ENCODE measurements at regions not wholly inside any gene's neighbourhood (a gene's known extent, or its start where the extent isn't known, plus 50 kb on each side); places are given as distances from the start of the nearest gene placed in this dataset.
A peak's percentile ranks its signal among the peaks of the same experiment; 100 is the strongest.

DNA sequence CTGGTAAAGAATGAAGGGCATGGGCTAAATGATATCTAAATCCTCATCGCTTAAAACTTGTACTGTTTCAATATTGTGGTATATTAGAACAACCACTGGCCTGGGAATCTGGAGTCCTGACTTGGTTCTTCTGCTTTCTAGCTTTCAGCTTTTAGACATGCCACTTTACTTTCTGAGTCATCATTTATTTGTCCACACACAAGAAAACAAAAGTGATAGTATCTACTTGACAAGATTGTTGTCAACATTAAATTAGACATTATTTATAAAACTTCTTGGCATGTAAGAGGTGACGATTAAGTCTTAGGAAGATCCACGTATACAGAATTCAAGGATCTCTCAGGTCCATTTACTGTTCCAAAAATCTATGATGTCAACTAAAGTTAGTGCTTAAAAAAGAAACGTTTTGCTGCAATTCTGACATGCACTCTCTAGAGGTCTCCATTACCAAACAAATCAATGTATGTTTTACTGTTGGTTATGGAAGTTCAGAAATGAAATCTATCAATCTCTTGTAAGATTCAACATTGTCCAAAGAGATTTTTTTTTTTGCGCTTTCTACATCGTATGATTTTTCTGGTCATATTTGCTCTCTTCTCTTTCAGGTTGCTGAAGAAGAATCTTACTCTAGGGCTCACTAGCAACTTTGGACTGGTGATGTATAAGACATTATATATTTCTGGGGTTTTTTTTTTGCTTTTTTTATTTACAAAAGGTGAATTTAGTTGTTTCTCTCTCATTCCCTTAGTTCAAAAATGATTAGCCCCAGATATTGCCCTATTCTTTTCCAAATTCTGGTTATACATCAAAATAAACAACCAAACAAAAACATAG lies 53.6 kb upstream of the DYNC1I1 start:
- peak; percentile 24 for DNase-seq (ENCODE audit: low spot score)

GRCh38 chr7:95716357-95717122 lies 55.8 kb upstream of the DYNC1I1 start:
- DNase-seq (ENCODE audit: low spot score) = no peak

- DNase-seq (ENCODE audit: low spot score) = no peak
Observed at GRCh38 chr7:95715274-95715673, 57.1 kb upstream of the DYNC1I1 start.

GRCh38 chr7:95710711-95711110 lies 61.6 kb upstream of the DYNC1I1 start:
- no peak for DNase-seq (ENCODE audit: low spot score)

DNA sequence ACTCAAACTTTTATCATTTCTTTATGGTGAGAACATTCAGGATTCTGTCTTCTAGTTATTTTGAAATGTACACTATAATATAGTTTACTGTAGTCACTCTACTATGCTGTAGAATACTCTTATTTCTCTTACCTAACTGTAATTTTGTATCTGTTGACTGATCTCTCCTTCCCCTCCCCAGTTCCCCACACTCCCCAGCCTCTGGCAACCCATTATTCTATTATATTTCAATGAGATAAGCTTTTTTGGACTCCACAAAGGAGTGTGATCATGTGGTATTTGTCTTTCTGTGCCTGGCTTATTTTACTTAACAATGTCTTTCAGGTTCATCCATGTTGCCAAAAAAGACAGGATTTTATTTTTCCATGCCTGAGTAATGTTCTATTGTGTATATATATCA lies 71.4 kb upstream of the DYNC1I1 start:
- DNase-seq (ENCODE audit: low spot score) = no peak

GRCh38 chr7:95694334-95694733 lies 78.0 kb upstream of the DYNC1I1 start:
- DNase-seq (ENCODE audit: low spot score) = no peak

DNA sequence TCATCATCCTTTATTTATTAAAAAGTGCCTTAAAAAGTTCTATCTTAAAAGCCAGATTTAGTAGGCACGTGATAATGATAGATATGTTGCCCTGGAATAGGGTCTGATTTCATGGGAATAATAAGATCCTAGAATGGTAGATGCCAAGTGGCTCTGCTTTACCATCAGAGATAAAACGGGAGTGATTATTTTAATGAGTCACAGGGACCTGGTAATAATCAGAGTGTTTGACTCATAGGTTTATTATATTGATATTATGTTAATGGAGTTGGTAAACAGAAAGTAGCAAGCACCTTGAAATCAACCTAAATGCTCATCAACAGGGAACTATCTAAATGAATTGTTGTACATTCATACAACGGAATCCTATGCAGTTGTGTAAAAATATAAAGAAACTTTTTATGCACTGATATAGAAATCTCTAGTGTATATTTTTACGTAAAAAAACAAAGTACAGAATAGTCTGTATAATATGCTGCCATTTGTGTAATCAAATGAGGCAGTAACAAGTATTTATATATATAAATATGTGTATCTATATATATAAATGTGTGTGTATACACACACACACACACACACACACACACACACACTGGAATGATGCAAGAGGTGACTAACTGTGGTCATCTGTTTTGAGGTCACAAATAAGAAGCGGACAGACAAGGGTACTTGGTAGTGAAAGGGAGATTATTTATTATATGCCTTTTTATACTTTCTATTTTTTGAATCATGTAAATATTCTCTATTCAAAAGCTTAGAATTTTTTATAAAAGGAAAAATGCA lies 78.6 kb upstream of the DYNC1I1 start:
- no peak for DNase-seq (ENCODE audit: low spot score)

- DNase-seq (ENCODE audit: low spot score) = no peak
Observed at GRCh38 chr7:95691464-95691863, 80.9 kb upstream of the DYNC1I1 start.

DNA sequence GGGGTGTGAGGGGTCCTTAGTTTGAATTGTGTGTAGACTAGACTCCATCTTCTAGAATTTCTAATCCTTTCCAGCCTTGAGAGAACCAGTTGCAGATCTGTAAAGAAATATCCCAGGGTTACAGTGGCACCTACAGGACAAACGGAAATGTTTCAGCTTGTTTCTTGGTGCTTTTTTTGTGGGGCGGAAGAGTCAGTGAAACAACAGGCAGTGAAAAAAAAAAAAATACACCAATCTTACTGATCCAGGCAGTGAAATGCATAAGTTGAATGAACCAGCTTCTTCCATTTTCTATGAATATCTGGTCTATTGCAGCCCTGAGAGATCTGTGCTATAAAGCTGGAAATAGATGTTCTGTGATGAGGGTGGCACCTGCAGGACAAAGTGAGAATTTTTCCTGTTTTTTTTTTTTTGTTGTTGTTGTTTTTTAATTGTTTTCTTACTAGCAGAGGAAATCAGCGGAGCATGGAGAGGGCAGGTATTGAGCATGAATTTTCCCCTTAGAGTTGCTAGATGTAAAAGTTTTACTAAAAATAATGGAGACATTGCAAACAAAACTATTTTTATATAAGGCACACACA lies 81.9 kb upstream of the DYNC1I1 start:
- DNase-seq (ENCODE audit: low spot score) = peak; percentile 33

- DNase-seq (ENCODE audit: low spot score) = no peak
Observed at GRCh38 chr7:95688931-95689495, 83.3 kb upstream of the DYNC1I1 start.

DNA sequence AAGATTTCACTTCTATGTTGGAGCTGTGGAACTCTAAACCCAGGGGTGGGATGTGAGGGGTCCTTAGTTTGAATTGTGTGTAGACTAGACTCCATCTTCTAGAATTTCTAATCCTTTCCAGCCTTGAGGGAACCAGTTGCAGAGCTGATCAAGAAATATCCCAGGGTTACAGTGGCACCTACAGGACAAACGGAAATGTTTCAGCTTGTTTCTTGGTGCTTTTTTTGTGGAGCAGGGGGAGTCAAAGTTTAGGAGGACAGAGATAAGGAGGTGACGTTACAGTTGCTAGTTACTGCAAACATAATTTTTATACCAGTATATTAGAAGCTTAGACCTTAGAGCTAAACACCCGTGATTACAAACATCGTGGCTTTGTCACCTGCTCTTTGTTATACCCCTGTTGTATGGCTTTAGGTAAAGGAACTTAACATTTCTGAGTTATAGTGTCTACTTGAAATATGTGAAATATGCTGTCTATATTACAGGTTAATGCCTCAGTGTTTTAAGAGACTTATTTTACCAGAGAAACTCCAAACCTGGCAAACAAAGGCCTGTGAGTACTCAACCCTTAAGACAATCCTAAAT lies 84.5 kb upstream of the DYNC1I1 start:
- peak; percentile 9 for DNase-seq (ENCODE audit: low spot score)

DNA sequence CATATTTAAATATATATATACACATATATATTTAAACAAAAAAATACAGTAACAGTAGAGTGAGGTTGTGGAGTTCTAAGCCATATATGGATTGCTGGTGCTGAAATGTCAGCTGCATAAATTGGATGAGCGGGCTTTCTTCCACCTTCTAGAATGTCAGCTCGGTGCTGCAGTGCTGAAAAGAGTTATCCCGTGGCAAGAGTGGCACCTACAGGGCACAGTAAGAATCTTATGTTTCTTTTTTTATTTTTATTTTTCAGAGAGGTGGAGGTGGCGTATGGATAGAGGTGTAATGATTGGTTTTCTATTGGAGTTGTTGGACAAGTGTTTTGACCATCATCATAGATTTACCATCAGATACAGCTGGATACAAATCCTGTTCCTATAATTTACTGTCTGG lies 86.2 kb upstream of the DYNC1I1 start:
- DNase-seq (ENCODE audit: low spot score) = peak; percentile 52

DNA sequence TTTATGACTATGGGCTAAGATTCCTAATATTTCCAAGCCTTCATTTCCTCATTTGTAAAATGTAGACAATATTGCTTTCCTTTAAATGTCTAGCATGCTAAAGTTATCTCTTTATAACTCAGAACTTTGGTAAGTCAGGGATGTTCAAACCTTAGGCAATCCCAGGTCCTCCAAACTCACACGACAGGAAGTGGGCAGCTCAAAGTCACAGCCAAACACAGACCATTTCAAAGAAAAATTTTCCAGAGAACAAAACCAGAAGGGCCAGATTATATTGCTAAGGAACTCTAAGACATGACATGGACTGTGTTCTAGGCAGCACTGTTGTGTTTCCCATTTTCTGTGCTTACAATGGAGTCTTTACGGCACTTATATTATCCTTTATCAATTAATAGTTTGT lies 87.8 kb upstream of the DYNC1I1 start:
- no peak for DNase-seq (ENCODE audit: low spot score)

- peak; percentile 44 for DNase-seq (ENCODE audit: low spot score)
Observed at GRCh38 chr7:95684037-95684436, 87.7 kb upstream of the PDK4 start.

DNA sequence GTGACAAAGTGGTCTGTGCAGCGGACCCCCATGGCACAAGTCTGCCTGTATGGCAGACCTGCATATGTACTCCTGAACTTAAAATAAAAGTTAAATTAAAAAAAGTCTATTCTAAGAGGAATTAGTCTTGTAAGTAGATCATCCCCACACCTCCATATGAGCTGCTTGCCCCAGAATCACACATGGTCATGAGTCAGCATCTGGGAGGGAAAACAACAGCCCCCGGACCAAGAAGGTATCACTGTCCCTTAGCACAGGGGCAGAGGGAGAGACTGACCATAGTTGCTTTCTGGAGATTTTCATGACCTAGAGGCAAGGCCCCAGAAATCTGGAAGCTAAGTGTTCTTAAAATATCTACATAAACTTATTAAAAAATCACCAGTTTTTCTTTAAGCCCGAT lies 86.6 kb upstream of the PDK4 start:
- no peak for DNase-seq (ENCODE audit: low spot score)

DNA sequence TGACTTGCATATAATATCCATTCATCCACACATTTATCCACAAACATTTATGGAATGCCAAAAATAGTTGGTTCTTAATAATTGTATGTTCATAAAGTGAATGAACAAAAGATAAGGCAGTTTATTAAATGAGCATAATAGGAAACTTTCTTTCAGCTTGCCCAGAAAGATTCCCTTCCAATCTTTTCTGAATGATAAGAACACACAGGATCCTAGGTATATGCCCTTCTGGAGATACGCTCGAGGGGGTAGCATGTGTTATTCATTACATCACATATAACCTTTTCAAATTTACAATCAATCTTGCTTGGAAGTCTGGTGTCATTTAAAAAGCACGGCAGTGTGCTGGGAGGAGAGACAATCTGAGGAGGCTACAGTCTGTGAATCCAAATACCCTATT lies 80.4 kb upstream of the PDK4 start:
- no peak for DNase-seq (ENCODE audit: low spot score)

DNA sequence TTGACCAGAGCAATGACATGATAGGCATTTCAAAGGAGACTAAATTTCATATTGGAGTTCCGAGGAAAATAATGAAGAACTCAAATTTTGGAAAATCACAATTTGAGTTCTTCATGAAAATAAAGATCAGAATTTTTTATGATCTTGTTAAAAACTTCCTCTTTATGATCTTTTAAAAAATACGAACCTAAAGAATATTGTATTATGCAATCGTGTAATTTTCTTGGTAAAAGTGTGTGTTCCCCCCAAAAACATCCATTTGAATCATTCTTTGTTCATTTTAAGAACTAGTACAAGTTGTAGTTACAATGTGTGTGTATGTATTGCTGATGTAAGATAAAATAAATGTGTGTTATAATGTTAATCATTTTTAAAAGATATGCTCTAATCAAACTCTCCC lies 79.3 kb upstream of the PDK4 start:
- DNase-seq (ENCODE audit: low spot score) = no peak

GRCh38 chr7:95675016-95675415 lies 78.7 kb upstream of the PDK4 start:
- DNase-seq (ENCODE audit: low spot score) = no peak

DNA sequence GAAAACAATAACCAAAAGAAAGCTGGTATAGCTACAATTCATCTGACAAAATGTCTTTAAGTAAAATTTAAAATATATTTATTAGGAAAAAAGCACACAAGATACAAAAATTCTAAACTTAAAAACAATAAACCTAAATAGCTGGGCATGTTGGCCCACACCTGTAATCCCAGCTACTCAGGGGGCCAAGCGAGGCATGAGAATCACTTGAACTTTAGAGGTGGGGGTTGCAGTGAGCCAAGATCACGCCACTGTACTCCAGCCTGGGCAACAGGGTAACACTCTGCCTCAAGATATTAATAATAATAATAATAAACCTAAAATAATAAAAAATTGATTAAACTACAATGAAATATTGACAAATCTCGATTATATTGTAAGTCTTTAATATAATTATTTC lies 77.8 kb upstream of the PDK4 start:
- no peak for DNase-seq (ENCODE audit: low spot score)

DNA sequence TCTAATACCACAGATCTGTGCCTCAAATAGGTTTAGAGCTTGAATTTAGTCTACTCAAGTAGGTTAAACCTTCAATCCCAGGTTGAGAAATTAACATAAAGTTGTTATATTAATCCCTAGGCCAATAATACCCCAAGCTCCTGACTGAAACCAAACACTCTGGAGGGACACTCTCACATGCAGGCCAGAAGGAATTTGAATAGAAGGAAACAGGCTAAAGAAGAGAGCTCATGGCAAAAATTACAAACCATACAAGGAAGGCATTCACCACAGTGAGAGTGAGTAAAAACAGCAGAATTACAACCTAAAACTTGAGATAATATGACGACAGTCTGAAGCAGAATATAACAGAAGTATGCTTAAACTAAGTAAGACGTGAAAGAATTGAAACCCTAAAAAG lies 76.1 kb upstream of the PDK4 start:
- no peak for DNase-seq (ENCODE audit: low spot score)

- DNase-seq (ENCODE audit: low spot score) = no peak
Observed at GRCh38 chr7:95669513-95669912, 73.2 kb upstream of the PDK4 start.
